ENCODE measurements at regions not wholly inside any gene's neighbourhood (a gene's known extent, or its start where the extent isn't known, plus 50 kb on each side); places are given as distances from the start of the nearest gene placed in this dataset.

GRCh38 chr7:46202379-46202778 lies 281.3 kb upstream of the IGFBP3 start:
- TF ChIP-seq, protein P1, sequence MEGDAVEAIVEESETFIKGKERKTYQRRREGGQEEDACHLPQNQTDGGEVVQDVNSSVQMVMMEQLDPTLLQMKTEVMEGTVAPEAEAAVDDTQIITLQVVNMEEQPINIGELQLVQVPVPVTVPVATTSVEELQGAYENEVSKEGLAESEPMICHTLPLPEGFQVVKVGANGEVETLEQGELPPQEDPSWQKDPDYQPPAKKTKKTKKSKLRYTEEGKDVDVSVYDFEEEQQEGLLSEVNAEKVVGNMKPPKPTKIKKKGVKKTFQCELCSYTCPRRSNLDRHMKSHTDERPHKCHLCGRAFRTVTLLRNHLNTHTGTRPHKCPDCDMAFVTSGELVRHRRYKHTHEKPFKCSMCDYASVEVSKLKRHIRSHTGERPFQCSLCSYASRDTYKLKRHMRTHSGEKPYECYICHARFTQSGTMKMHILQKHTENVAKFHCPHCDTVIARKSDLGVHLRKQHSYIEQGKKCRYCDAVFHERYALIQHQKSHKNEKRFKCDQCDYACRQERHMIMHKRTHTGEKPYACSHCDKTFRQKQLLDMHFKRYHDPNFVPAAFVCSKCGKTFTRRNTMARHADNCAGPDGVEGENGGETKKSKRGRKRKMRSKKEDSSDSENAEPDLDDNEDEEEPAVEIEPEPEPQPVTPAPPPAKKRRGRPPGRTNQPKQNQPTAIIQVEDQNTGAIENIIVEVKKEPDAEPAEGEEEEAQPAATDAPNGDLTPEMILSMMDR (IDR thresholded peaks at IDR 0.05), result no peak
- no peak for TF ChIP-seq POLR2A (IDR thresholded peaks at IDR 0.05)
